ENCODE measurements at regions not wholly inside any gene's neighbourhood (a gene's known extent, or its start where the extent isn't known, plus 50 kb on each side); places are given as distances from the start of the nearest gene placed in this dataset.
A peak's percentile ranks its signal among the peaks of the same experiment; 100 is the strongest.
"Not testable (repeated sequence)": the region's sequence is repeated elsewhere in the genome, so short reads cannot be mapped to it uniquely, and the experiment has no call there.

DNA sequence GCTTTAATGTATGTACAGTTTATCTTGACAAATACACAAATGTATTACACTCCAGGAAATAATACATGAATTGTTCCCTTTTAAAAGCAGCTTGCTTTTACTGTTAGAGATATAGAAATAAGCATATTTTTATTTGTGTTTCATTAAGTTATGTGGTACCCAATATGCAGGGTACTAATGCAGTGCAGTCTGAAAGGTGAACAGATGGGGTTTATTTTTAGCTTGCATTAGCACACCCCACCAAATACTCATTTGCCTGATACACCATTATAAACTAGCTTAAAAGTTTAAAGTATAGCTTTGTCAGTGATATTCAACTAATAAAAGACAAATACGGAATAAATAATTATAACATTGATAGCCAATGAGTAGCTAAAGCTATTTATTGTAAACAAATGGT is 394.7 kb upstream of the ZNF804A start:
- no peak for DNase-seq (ENCODE audit: low read depth)

DNA sequence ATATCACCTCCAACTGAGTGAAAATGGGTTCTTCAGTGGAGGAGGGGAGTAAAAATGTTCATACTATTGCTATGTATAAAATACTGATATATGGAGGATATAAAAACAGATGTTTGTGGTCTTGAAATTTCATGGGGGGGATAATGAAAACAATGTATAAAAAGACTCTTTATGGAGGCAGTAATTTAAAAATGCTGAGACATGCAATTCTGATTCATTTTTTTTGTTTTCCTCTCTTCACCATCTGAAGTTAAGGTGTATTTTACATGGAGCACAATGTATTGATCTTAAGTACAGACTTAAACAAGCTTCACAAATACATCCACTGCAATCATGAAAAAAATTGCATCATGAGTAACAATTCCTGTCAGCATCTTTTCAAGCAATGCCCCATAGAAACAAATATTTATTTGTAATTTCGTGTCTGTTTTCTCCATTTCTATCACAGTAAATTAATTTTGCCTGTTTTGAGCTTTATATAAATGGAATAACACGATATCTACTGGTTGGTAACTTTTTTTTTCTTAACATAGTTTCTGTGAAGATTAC is 393.2 kb upstream of the ZNF804A start:
- no peak for DNase-seq (ENCODE audit: low read depth)

DNA sequence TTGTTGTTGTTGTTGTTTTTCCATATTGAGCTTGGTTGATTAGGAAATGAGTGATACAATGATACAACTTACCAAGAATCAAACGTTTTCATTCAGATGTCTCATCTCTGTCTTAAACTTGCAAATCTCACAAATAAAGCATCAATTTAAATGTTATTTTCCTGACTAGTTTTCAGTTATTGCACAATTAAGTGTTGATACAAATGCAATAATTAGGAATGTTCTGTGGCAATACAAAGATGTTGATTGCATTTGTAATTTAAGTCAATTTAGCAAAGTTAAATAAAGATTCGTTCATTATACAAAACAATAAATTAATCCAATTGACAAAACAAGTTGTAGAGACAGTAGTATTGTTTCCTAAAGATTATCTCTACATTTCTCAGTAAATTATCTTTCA is 392.3 kb upstream of the ZNF804A start:
- no peak for DNase-seq (ENCODE audit: low read depth)

DNA sequence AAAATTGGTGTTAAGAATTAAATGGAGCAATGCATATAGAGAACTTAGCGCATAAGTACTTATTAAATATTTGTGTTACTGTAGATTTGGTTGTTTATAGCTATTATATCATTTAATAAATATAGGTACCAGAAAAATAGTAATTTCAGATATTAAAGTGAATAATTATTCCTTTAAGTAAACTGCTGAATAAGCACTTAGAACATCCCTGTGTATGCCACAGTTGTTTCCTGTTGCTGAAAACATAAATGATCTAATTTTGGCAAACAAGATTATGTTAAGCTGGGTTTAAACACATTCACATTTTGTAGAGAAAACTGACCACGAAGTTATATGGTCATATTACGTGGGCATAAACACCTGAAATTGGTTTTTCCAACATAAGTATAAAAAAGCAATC is 388.0 kb upstream of the ZNF804A start:
- DNase-seq (ENCODE audit: low read depth), result no peak

- no peak for DNase-seq (ENCODE audit: low read depth)
Measured at GRCh38 chr2:184215745-184216144, 382.6 kb upstream of the ZNF804A start.

- DNase-seq (ENCODE audit: low read depth), result no peak
Measured at GRCh38 chr2:184256611-184257010, 341.7 kb upstream of the ZNF804A start.

DNA sequence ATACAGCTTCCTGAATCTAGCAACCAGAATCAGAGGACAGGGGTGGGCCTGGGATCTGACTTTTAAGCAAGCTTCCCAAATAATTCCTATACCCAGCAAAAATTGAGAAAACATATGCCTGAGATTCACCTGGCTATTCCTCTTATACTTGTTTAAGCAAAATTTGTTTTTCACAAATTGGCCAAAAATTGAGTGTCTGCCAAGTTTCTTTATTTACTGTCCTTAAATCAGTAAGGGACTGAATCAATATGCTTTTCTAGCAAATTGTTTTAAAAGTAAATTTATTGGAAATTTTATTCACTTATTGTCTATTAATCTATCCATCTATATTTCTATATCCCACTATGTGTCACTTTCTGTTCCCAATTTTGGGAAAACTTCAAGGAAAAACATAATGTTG is 337.0 kb upstream of the ZNF804A start:
- DNase-seq (ENCODE audit: low read depth), result no peak

DNA sequence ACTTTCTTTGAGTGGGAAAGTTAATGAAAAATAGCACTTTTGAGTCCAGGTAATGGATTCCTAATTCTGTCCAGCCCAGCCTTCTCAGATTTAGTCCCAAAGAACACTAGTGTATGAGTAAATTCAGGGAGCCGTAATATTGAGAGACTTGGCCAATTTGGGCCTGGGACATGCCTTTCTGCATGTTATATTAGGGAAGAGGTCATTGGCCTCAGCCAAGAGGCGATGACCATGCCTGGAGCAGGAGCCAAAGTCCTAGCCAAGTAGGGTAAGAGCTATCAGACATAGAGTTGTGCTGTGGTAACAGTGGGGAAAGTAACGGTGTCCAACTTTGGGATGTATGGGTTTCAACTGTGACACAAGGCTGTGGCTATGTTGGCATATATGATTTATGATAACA is 336.5 kb upstream of the ZNF804A start:
- DNase-seq (ENCODE audit: low read depth), result no peak

DNA sequence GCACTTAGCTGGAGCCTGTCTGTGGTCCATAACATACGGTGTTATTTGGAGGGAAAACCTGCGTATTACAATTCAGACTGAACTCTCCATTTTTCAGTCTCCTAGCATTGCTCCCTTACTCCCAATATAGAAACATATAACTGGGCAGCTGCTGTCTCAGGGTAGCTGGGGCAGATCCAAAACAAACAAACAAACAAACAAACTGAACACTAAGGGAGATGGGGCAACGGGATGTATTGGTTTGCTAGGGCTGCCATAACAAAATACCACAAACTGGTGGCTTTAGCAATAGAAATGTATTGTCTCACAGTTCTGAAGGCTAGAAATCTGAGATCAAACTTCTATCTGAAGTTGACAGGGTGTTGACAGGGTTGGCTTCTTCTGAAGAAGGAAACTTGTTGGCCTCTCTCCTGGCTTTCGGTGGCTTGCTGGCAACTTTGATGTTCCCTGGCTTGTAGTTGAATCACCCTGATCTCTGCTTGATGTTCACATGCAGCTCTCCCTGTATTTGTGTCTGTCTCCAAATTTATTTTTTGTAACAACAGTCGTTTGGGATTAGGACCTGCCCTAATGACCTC is 329.3 kb upstream of the ZNF804A start:
- no peak for DNase-seq (ENCODE audit: low read depth)

DNA sequence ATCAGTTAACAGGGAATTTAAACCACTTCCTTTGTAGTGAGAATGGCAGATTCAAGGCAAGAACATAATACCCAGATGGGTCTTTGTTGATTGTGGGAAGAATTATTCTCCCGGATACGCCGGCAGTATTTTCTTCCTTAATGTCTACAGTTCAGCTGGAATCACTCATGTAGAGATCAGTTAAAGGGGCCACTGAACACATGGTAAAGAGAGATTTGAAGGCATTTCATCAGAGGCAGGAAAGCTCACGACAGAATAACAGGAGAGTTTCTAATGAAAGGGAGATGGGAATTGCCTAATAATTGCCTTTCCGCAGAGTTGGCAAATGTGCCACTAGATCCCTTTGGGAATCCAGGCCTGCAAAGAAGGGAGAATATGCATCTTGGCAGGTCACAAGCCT is 327.7 kb upstream of the ZNF804A start:
- DNase-seq (ENCODE audit: low read depth), result no peak

- no peak for DNase-seq (ENCODE audit: low read depth)
Measured at GRCh38 chr2:184272056-184272455, 326.3 kb upstream of the ZNF804A start.

GRCh38 chr2:184294831-184295230 is 303.5 kb upstream of the ZNF804A start:
- DNase-seq (ENCODE audit: low read depth), result no peak

DNA sequence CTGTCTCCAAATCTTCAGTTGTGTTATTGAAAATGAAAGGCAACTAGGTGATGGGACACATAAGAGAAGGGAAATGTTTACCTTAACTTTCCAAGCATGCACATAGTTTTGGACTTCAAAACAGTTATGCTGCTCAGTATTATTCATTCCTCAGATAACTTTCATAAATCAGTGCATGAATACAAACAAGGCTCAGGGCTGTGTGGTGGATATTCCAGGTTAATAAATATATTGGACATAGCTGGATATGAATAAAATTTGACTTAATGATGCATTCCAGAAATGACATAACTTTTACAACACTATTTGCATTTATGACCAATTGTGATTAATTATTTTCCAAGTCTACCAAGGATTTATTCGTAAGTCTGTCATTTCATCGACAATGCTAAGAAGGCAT is 301.2 kb upstream of the ZNF804A start:
- DNase-seq (ENCODE audit: low read depth), result no peak

- peak; percentile 1 for DNase-seq (ENCODE audit: low read depth)
Measured at GRCh38 chr2:184302506-184302905, 295.8 kb upstream of the ZNF804A start.

GRCh38 chr2:184304006-184304405 is 294.3 kb upstream of the ZNF804A start:
- DNase-seq (ENCODE audit: low read depth), result no peak

GRCh38 chr2:184305105-184305504 is 293.2 kb upstream of the ZNF804A start:
- DNase-seq (ENCODE audit: low read depth), result no peak

- no peak for DNase-seq (ENCODE audit: low read depth)
Measured at GRCh38 chr2:184308706-184309105, 289.6 kb upstream of the ZNF804A start.

DNA sequence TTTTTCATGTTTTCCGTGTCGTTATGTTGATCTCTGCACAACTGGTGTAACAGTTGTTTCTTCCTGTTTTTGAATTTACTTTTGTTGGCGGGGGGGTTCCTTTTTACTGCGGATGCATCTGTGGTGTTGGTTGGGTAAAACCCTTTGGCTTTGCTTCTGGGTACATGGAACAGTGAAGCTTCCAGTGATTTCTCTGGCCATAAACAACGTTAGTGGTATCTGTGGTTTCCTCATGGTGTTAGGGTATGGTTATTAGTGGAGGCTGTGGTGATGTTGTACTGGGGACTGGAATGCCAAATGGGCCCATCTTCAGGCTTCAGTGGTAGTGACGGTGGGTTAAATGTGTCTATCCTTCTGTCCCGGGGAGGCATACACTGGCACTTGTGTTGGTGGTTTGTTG is 285.4 kb upstream of the ZNF804A start:
- no peak for DNase-seq (ENCODE audit: low read depth)

- no peak for DNase-seq (ENCODE audit: low read depth)
Measured at GRCh38 chr2:184314829-184315228, 283.5 kb upstream of the ZNF804A start.

GRCh38 chr2:184316921-184317320 is 281.4 kb upstream of the ZNF804A start:
- DNase-seq (ENCODE audit: low read depth), result no peak

DNA sequence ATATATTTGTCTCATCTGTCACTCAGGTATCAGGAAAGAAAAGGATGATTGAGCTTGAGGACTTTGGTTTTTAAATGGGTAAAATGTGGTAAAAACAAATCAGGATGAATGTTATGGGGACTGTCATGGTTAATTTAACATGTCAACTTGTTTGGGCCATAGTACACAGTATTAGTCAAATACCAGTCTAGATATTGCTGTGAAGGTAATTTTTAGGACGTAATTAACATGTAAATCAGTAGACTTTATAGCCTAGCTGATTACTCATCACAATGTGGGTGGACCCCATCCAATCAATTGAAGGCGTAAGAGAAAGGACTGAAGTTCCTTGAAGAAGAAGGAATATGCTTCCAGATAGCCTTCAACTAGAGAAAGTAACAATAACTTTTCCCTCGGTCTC is 275.7 kb upstream of the ZNF804A start:
- DNase-seq (ENCODE audit: low read depth), result no peak

DNA sequence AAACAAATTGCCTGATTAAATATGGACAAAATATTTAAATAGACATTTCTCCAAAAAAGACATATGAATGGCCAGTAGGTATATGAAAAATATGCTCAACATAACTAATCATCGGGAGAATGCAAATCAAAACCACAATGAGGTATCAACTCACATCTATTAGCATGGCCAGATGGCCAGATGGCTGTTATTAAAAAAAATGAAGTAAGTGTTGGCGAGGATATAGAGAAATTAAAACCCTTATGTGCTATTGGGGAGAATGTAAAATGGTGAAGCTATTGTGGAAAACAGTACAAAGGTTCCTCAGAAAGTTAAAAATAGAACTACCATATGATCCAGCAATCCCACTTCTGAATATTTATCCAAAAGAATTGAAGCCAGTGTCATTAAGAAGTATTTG is 272.3 kb upstream of the ZNF804A start:
- DNase-seq (ENCODE audit: low read depth), result no peak

GRCh38 chr2:184327805-184328204 is 270.5 kb upstream of the ZNF804A start:
- DNase-seq (ENCODE audit: low read depth), result not testable (repeated sequence)

DNA sequence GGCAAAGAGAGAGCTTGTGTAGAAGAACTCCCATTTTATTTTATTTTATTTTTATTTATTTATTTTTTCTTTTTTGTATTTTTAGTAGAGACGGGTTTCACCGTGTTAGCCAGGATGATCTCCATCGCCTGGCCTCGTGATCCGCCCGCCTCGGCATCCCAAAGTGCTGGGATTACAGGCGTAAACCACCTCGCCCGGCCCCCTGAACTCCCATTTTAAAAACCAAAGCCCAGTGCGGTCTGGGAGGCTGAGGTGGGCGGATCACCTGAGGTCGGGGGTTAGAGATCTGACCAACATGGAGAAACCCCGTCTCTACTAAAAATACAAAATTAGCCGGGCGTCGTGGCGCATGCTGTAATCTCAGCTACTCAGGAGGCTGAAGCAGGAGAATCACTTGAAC is 267.8 kb upstream of the ZNF804A start:
- not testable (repeated sequence) for DNase-seq (ENCODE audit: low read depth)

DNA sequence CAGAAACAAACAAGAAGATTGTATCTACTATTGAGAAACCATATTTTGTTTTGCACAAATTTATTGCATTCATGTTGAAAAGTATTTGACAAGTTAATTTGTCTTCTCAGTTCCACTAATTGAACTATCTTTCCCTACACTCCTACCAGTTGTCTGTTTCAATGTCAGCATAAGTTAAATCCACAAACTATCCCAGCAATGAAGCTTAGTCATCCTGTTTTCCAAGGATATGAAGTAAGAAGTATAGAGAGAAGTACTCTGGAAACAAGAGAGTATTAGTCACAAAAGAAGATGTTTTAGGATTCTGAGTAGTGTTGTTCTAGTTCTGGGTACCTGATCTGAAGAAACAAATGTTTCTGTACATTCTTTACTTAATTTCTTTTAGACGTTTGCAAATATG is 261.6 kb upstream of the ZNF804A start:
- peak; percentile 9 for DNase-seq (ENCODE audit: low read depth)

Measured in stromal cell of bone marrow (primary cell).